Glomerular visceral epithelial cell (primary cell): ENCODE measurements at regions not wholly inside any gene's neighbourhood (a gene's known extent, or its start where the extent isn't known, plus 50 kb on each side); places are given as distances from the start of the nearest gene placed in this dataset.
"Not testable (repeated sequence)": the region's sequence is repeated elsewhere in the genome, so short reads cannot be mapped to it uniquely, and the experiment has no call there.

ENCODE experiments used
- DNase-seq: peaks from one replicate; pipeline ENCODE4 v3.0.0-alpha.2; 2016; ENCODE audit errors: extremely low spot score

DNA sequence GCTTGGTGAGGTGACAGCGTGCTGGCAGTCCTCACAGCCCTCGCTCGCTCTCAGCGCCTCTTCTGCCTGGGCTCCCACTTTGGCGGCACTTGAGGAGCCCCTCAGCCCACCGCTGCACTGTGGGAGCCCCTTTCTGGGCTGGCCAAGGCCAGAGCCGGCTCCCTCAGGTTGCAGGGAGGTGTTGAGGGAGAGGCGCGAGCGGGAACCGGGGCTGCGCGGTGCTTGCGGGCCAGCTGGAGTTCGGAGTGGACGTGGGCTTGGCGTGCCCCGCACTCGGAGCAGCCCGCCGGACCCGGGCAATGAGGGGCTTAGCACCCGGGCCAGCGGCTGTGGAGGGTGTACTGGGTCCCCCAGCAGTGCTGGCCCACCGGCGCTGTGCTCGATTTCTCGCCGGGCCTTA is 134.2 kb upstream of the BASP1 start:
- not testable (repeated sequence) for DNase-seq

DNA sequence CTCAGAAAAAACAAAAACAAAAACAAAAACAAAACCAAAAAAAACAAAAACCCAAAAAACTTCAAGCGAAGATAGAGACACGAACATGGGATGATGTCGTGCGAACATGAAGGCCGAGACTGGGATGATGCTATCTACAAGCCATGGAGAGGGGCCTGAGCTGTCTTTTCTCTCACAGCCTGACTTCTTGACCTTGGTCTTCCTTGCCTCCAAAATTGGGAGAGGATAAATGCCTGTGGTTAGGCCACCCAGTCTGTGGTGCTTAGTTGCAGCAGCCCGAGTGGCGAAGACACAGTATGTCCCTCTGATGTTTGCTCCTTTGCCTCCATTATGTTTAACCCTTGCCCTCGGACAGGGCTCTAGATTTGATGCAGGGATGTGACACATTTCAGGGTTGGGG is 130.4 kb upstream of the BASP1 start:
- peak; percentile 39 for DNase-seq

GRCh38 chr5:17088051-17088450 is 129.4 kb upstream of the BASP1 start:
- DNase-seq: no peak

- no peak for DNase-seq
Measured at GRCh38 chr5:17089001-17089400, 128.4 kb upstream of the BASP1 start.

DNA sequence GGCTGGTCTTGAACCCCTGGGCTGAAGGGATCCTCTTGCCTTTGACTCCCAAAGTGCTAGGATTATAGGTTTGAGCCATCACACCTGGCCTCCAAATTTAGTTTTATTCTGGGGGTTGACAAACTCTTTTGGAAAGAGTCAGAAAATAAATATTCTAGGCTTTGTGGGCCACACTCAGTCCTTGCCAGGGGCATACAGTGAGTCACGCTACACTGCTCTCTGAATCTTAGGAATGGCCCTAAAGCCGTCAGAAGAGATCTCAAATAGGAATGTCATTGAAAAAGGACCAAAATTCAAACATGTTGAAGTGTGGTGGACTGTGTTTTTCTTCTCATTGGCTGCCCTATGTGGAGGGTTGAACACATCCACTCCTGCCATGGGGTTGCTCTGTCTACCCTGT is 127.7 kb upstream of the BASP1 start:
- no peak for DNase-seq

DNA sequence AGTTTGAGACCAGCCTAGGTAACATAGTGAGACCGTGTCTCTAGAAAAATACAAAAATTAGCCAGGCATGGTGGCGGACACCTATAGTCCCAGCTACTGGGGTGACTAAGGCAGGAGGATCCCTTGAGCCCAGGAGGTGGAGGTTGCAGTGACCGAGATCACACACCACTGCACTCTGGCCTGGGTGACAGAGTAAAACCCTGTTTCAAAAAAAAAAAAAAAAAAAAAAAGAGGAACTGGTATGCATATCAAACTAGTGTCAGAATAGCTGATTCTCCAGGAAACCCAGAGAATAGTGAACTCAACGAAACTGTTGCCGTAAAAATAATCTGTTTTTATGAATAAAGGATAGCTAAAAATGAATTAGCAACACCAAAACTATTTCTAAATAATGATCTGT is 126.6 kb upstream of the BASP1 start:
- DNase-seq: no peak

DNA sequence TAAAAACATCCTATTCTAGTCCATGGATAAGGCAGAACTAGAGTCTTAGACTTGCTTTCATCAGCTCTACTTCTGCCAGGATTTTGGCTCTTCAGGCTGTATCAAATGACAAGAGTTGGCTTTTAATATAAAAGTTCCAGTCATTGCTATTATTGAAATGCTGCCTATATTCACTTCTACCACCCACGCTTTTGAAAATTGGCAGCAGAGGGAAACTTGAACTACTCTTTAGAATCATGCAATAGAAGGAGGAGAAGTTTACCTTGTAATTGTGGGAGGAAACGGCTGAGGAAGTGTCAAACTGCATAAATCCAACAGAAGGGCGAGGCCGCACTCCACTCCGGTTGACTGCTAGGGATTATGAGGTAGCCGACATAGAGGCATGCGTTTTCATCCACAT is 122.6 kb upstream of the BASP1 start:
- DNase-seq: no peak

GRCh38 chr5:17096952-17097695 is 120.3 kb upstream of the BASP1 start:
- peak; percentile 76 for DNase-seq

GRCh38 chr5:17099946-17100345 is 117.5 kb upstream of the BASP1 start:
- no peak for DNase-seq

- no peak for DNase-seq
Measured at GRCh38 chr5:17103461-17103860, 114.0 kb upstream of the BASP1 start.

GRCh38 chr5:17105744-17106418 is 111.5 kb upstream of the BASP1 start:
- DNase-seq: no peak

DNA sequence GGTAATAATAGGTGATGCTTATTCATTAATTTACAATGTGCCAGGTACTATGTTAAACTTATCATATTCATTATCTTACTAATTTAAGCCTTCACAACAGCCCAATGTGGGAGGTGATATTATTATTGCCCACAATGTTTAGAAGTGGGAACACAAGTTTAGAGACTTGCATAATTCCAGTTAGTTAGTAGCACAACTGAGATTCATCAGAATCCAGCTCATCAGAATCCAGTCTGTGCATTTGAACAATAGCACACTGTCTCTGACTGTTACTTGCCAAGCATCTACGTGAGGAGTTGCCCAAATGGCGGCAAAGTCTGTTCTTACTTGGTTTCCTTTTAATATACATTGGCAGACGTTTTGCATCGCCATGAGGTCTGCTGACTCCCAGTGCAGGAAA is 110.9 kb upstream of the BASP1 start:
- no peak for DNase-seq

- not testable (repeated sequence) for DNase-seq
Measured at GRCh38 chr5:17112091-17112716, 105.2 kb upstream of the BASP1 start.

GRCh38 chr5:17113174-17113958 is 104.1 kb upstream of the BASP1 start:
- peak; percentile 61 for DNase-seq

- no peak for DNase-seq
Measured at GRCh38 chr5:17114233-17114632, 103.2 kb upstream of the BASP1 start.

- DNase-seq: no peak
Measured at GRCh38 chr5:17114715-17115599, 102.5 kb upstream of the BASP1 start.

DNA sequence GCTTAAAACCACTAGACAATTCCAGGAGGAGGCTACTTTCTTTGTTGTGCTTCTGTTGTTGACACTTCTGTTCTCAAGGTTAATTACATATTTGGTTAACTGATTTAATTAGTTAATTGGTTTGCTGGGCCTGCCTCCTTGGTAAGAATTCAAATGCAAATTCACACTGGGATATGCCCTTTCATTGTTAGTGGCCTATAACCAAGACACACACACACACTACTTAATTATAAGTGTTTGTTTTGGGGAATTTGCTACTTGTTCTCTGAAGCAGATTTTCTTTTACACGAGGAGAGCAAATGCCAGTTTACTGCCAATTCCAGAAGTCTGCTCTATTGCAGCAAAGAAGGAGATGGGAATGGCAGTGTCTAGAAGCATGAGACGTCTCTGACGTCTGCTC is 101.6 kb upstream of the BASP1 start:
- DNase-seq: no peak

DNA sequence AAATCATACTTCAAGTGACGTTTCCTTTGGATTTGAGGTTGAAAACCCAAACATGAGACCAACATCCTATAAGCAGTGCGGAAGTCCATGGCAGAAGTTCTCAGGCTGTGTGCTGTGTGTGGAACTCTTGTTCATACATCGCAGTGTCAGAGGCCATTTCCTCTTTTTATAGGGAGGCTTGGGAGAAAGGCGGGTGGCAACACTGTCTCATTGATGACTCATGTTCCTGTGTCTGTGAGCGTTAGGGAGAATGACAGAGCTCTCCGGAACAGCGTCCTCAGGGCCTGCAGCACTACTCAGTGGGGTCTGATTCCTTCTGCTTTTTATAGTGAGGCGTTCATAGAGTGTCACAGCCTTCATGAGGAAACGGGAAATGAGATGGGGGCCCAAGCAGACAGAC is 98.8 kb upstream of the BASP1 start:
- DNase-seq: peak; percentile 83

DNA sequence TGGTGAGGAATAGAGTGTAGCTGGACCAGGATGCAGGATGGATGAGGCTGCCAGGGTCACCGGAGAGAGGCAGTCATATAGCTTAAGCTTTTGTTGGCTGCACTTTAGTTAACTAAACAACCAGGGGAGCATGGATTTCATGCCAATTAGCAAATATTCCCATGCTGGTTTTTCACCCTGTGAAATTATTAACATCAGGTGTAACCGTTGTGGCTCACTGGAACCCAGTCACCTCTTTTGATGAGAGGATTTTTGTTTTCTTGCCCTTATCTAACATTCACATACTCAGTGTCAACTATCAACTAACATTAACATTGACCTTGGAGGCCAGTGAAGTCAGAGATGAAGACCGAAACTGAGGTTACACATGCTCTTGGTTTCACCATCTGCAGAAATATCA is 97.2 kb upstream of the BASP1 start:
- no peak for DNase-seq

DNA sequence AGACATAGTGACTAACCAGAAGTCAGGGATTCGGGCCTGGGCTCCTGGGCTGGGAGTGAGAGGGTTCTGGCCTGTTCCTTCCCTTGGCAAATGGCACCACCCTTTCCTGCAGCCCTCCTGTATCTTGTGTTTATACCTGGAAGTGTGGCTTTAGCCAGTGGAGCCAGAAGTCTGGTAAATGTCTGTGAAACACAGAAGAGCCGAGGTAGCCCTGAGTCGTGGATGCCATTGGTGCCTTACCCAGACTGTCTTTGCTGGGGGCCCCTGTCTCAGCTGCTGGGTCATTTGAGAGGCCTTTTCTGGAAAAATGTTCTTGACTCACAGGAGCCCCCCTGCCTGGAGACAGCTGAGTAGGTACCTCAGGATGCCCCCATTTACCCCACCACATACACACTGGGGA is 95.7 kb upstream of the BASP1 start:
- DNase-seq: no peak

- no peak for DNase-seq
Measured at GRCh38 chr5:17123010-17123409, 94.4 kb upstream of the BASP1 start.
